Breast epithelium (tissue), 4 donors: ENCODE measurements at regions not wholly inside any gene's neighbourhood (a gene's known extent, or its start where the extent isn't known, plus 50 kb on each side); places are given as distances from the start of the nearest gene placed in this dataset.

Source experiments
- DNase-seq, 2 donors: peaks; one replicate each; pipeline ENCODE4 v3.0.0-alpha.2; 2019; ENCODE audit warnings: low spot score in 2 of 2
- H3K27ac ChIP-seq, 2 donors: fragments of 200-600 bp; sonication (generic) in 1 of 2; one replicate each; pipeline ENCODE4 v1.5.1; 2016 to 2019; ENCODE audit warnings: mild to moderate bottlenecking in 1 of 2
- H3K27me3 ChIP-seq, 2 donors: fragments of 200-600 bp; sonication (generic) in 1 of 2; one replicate each; pipeline versions ENCODE4 v1.5.1 to v1.6.0; 2017 to 2019; ENCODE audit warnings: control low read depth in 1 of 2, mild to moderate bottlenecking in 1 of 2
- H3K36me3 ChIP-seq: fragments of 200-600 bp; one replicate; pipeline ENCODE4 v1.5.1; 2019
- H3K4me1 ChIP-seq, 2 donors: fragments of 200-600 bp; sonication (generic); one replicate each; pipeline ENCODE4 v1.5.1; 2016 to 2019; ENCODE audit warnings: control low read depth in 1 of 2
- H3K4me3 ChIP-seq, 3 donors: fragments of 200-600 bp; sonication (generic); 1 replicate in 2 of 3; 2 replicates in 1 of 3; pipeline ENCODE4 v1.5.1; 2016 to 2019; ENCODE audit warnings: mild to moderate bottlenecking in 3 of 3, moderate library complexity in 2 of 3
- H3K9me3 ChIP-seq, 2 donors: fragments of 200-600 bp; sonication (generic) in 1 of 2; one replicate each; pipeline ENCODE4 v1.5.1; 2016 to 2019; ENCODE audit warnings: control low read depth in 1 of 2
- CTCF ChIP-seq, 3 donors: fragments of 450-650 bp; IDR thresholded peaks; one replicate each; pipeline ENCODE4 v1.5.1; 2016 to 2017; ENCODE audit warnings: antibody characterized with exemption in 3 of 3, mild to moderate bottlenecking in 3 of 3, moderate library complexity in 3 of 3
- POLR2A ChIP-seq: fragments of 450-650 bp; IDR thresholded peaks from one replicate; pipeline ENCODE4 v1.6.1; 2016; ENCODE audit warnings: antibody characterized with exemption, mild to moderate bottlenecking, moderate library complexity
- POLR2AphosphoS5 ChIP-seq, 3 donors: sonication (generic); formaldehyde crosslinking; IDR thresholded peaks; one replicate each; pipeline ENCODE4 v1.6.1; 2017; ENCODE audit warnings: antibody characterized with exemption in 3 of 3
- intact Hi-C: fragments of 100-400 bp; cut with DNase I; formaldehyde crosslinking; loops from one replicate; pipeline ENCODE4 v1.15.1; 2023; ENCODE audit warnings: low total_unique reads

GRCh38 chr22:49365191-49365837 lies 462.4 kb downstream of the BRD1 start:
- Histone ChIP-seq H3K27me3 (peaks cover 0 to 66% of the 10 kb centered on the region in 2 donors), H3K9me3 (no peaks in the 10 kb centered on the region), H3K27ac (no peak overlapping the region), H3K36me3 (no peaks in the 10 kb centered on the region), H3K4me3 (no peak overlapping the region), H3K4me1 (no peaks in the 10 kb centered on the region)
- TF ChIP-seq CTCF (IDR thresholded peaks at IDR 0.05) = no peak
- TF ChIP-seq POLR2A = no peak
- TF ChIP-seq POLR2AphosphoS5 (IDR thresholded peaks at IDR 0.05) = no peak
- peak in 1 of 2 donors; percentile 38 for DNase-seq
- intact Hi-C loops = no loop called here

GRCh38 chr22:49364398-49364797 lies 463.3 kb downstream of the BRD1 start:
- intact Hi-C loops = no loop called here
- Histone ChIP-seq H3K27me3 (peaks cover 0 to 56% of the 10 kb centered on the region in 2 donors), H3K27ac (no peak overlapping the region), H3K9me3 (no peaks in the 10 kb centered on the region), H3K4me3 (no peak overlapping the region), H3K4me1 (no peaks in the 10 kb centered on the region), H3K36me3 (no peaks in the 10 kb centered on the region)
- DNase-seq = peak in 1 of 2 donors; percentile 45
- TF ChIP-seq POLR2AphosphoS5 (IDR thresholded peaks at IDR 0.05) (no peak), POLR2A (no peak), CTCF (IDR thresholded peaks at IDR 0.05) (no peak)

- H3K27ac ChIP-seq = no peak overlapping the region
- no peaks in the 10 kb centered on the region for H3K36me3 ChIP-seq
- no peak overlapping the region for H3K4me3 ChIP-seq
- no peaks in the 10 kb centered on the region for H3K9me3 ChIP-seq
- DNase-seq = peak in 1 of 2 donors; percentile 35
- H3K27me3 ChIP-seq = peaks cover 0 to 54% of the 10 kb centered on the region in 2 donors
- H3K4me1 ChIP-seq = no peaks in the 10 kb centered on the region
- no peak for TF ChIP-seq POLR2AphosphoS5 (IDR thresholded peaks at IDR 0.05)
- no peak for TF ChIP-seq CTCF (IDR thresholded peaks at IDR 0.05)
- TF ChIP-seq POLR2A = no peak
- intact Hi-C loops = no loop called here
These were observed 464.0 kb downstream of the BRD1 start for GRCh38 chr22:49363526-49364230.

GRCh38 chr22:49362211-49362839 lies 465.3 kb downstream of the BRD1 start:
- no peak overlapping the region for H3K27ac ChIP-seq
- TF ChIP-seq CTCF (IDR thresholded peaks at IDR 0.05) (no peak), POLR2AphosphoS5 (IDR thresholded peaks at IDR 0.05) (no peak), POLR2A (no peak)
- no peak for DNase-seq

GRCh38 chr22:49361164-49361563 lies 466.5 kb downstream of the BRD1 start:
- H3K27ac ChIP-seq = no peak overlapping the region
- DNase-seq = no peak
- H3K36me3 ChIP-seq = no peaks in the 10 kb centered on the region
- intact Hi-C loops = no loop called here
- H3K9me3 ChIP-seq = no peaks in the 10 kb centered on the region
- no peaks in the 10 kb centered on the region for H3K4me1 ChIP-seq
- H3K27me3 ChIP-seq = peaks cover 0 to 56% of the 10 kb centered on the region in 2 donors
- no peak overlapping the region for H3K4me3 ChIP-seq
- TF ChIP-seq POLR2AphosphoS5 (IDR thresholded peaks at IDR 0.05) (no peak), CTCF (IDR thresholded peaks at IDR 0.05) (no peak), POLR2A (no peak)

More at GRCh38 chr22:49362211-49362839, 465.3 kb downstream of the BRD1 start:
- Histone ChIP-seq H3K4me1 (no peaks in the 10 kb centered on the region), H3K9me3 (no peaks in the 10 kb centered on the region), H3K27me3 (peaks cover 0 to 54% of the 10 kb centered on the region in 2 donors), H3K36me3 (no peaks in the 10 kb centered on the region), H3K4me3 (no peak overlapping the region)
- intact Hi-C loops = no loop called here
